GM18873 (cell line): ENCODE measurements at regions not wholly inside any gene's neighbourhood (a gene's known extent, or its start where the extent isn't known, plus 50 kb on each side); places are given as distances from the start of the nearest gene placed in this dataset.

Source experiments
- ATAC-seq: cut with Tn5 transposase; IDR thresholded peaks from one replicate; pipeline ENCODE4 v1.9.1; 2021; ENCODE audit warnings: mild to moderate bottlenecking, moderate library complexity, moderate number of reproducible peaks; ENCODE audit not compliant: unreplicated experiment, low FRiP score

DNA sequence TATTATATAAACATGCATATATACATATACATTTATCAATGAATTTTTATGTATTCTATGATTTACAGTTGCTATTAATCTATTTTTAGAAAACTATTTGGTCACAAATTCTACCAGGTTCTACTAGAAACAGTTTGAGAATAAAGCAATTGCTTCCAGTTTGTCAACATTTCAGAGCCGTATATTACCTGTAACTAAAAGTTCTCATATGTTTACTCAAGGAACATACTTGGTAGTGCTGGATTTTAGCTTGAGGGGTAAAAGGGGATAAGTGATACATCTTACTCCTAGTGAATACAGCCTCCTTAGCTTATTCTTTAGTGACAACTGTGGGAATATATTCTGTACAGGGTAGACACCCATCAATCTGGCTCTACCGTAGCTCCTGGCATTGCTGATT is 1590.5 kb upstream of the LRRTM3 start:
- ATAC-seq = no peak

DNA sequence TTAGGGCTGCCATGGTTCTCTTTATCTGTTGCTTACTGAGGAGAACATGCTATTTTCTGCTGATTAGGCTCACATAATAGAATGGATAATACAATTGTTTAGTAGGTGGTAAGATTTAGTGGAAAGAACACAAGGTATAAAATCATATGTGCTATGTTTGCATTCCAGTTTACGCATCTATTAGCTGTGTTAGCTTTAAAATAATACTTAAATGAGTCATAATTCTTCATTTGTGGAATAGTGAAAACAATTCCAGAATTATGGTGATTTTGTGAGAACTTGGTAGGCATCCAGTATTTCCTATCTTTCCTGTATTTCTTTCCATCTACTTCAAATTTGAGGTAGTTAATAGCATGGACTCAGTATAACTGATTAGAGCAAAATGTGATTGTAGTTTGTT is 1585.5 kb upstream of the LRRTM3 start:
- no peak for ATAC-seq

DNA sequence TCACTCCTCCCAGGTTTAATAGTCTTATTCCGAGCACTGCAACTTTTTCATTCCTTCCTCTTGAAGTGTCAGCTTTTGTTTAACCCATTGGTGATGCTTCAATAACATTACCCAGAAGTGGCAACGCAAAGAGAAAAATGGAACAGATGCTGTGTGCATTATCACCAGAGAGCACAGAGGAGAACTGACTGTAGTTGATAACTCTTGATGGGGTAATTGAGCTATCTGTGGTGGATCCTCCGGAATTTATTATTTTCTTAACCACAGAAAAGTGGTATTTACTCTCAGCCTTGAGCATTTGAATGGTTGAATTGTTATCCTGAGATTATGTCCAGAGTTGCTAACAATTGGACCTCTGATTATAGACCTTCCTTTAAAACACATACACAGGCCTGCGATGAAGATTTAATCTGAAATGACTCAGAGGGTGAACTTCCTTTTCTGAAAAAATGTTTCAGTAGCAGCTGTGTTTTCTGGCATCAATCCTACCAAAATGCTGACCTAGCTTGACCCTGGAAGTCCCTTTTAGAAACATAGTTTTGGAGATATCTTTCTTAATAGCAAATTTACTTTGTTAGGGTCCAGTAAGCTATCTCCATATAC is 1584.4 kb upstream of the LRRTM3 start:
- ATAC-seq = no peak

GRCh38 chr10:65342245-65342644 is 1583.6 kb upstream of the LRRTM3 start:
- no peak for ATAC-seq

GRCh38 chr10:65346466-65346865 is 1579.4 kb upstream of the LRRTM3 start:
- ATAC-seq = no peak

DNA sequence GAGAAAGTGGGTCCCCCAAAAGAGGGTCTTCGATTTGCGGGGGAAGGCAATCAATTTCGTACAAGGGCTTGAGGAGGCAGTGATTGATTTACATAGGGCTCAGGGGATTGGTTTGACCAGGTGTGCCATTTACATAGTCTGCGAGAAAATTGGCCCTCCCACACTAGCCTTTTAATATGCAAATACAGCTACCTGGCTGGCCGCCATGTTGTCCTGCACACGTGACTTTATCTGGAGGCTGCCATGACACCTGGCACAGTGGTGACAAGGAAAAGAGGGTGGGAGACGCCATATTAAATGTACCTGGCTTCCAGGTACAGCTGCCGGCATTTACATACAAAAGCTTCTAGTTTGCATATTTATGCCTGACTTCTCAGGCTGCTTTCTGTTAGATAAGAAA is 1577.2 kb upstream of the LRRTM3 start:
- ATAC-seq = no peak

- no peak for ATAC-seq
These were observed 1575.2 kb upstream of the LRRTM3 start for GRCh38 chr10:65350611-65351010.

GRCh38 chr10:65355141-65355680 is 1570.6 kb upstream of the LRRTM3 start:
- ATAC-seq = no peak

- ATAC-seq = no peak
These were observed 1567.3 kb upstream of the LRRTM3 start for GRCh38 chr10:65358565-65358964.

- no peak for ATAC-seq
These were observed 1565.3 kb upstream of the LRRTM3 start for GRCh38 chr10:65360497-65360896.

- no peak for ATAC-seq
These were observed 1560.0 kb upstream of the LRRTM3 start for GRCh38 chr10:65365878-65366277.

DNA sequence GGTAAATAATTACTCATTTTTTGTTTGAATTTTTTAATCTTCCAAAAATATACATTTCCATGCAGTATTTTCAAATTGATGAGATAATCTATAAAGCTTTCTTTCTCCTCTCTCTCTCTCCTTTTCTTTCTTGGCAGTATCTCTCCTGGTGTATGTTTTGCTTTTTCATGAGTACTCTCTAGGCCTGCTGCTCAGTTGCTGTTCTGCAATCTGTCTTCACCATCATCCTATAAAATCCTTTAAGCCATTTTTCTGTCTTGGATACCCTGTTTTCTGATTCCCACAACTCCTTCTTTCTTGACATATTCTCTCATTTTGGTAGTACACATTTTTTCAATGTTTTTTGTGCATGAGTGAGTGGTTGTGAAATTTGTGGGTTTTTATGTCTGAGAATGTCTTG is 1558.1 kb upstream of the LRRTM3 start:
- no peak for ATAC-seq

GRCh38 chr10:65375528-65375927 is 1550.3 kb upstream of the LRRTM3 start:
- ATAC-seq = no peak

GRCh38 chr10:65377687-65378086 is 1548.1 kb upstream of the LRRTM3 start:
- no peak for ATAC-seq

GRCh38 chr10:65394502-65395297 is 1531.1 kb upstream of the LRRTM3 start:
- no peak for ATAC-seq

DNA sequence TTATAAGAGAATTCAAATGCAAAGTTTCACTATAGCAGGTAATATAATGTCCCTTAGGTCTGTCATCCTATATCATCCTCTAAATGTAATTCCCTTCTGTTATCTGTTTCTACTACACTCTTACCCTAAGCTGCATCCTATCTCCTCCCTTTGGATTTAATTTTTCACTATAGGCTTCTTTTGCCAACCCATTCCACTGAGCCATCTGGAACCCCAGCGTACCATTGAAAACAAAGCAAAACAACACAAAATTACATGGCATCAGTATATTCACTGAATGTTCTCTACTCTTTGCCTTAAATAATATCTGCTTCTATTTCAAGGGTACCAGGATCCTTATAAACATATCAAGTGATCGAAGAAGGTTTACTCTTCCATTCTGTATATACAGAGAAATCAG is 1530.2 kb upstream of the LRRTM3 start:
- ATAC-seq = no peak

DNA sequence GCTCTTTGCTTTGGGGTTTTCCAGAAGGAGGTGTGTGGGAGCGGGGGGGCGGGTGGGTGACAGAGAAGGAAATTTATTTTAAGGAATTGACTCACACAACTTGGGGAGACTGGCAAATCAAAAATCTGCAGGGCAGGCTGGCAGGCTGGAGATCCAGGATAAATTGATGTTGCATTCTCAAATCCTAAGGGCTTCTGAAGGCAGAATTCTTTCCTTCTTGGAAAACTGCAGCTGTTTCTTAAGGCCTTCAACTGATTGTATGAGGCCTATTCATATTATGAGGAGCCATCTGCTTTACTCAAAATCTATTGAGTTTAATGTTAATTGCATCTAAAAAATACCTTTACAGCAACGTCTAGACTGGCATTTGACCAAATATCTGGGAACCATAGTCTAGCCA is 1528.8 kb upstream of the LRRTM3 start:
- no peak for ATAC-seq

DNA sequence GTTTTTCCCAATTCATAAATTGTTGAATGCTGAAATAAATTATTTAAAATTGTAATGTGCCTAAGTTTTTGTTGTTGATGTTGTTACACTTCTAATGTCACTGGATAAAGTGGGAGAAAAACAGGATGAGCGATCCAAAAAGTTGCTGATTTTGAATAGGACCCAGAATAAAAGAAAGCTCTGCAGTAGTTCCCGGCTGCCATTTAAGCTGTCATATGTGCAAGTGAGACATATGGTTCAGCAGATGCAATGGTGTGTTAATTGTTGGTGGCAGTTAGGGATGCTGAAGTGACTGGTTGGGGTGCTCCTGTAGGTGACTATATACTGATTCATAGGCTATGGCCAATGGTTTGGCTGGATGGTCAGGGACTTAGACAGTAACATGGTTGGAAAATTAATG is 1517.4 kb upstream of the LRRTM3 start:
- ATAC-seq = no peak

DNA sequence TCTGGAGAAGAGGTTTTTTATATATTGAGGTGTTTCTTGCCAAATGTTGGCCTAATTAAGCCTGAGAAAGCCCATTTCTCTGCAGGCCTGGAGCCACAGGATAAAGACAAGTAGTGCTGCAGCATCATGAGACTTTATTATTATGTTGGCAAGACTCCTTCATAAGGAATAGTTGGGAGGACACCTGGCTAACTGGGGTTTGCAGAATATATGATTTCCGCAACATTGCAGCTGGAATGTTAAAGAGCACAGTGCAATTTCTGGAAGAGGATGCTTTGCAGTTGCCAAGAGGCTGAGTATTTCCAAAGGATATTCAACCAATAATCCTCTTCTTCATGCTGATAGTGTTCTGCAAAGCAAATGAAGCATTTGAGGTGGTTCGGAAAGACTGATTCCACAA is 1512.8 kb upstream of the LRRTM3 start:
- no peak for ATAC-seq

DNA sequence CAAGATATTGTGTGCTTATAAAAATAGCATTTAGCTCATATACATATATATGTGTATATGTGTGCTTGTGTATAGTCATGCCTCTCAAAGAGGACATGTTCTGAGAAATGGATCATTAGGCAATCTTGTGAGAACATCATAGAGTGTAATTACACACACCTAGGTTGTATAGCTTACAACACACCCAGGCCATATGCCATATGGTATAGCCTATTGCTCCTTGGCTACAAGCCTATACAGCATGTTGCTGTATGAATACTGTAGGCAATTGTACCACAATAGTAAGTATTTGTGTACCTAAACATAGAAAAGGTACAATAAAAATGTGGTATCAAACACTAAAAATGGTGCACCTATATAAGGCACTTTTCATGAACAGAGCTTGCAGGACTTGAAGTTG is 1510.5 kb upstream of the LRRTM3 start:
- ATAC-seq = no peak

GRCh38 chr10:65416094-65416493 is 1509.7 kb upstream of the LRRTM3 start:
- no peak for ATAC-seq

GRCh38 chr10:65419629-65420028 is 1506.2 kb upstream of the LRRTM3 start:
- no peak for ATAC-seq
